GM12865 (cell line): ENCODE measurements at regions not wholly inside any gene's neighbourhood (a gene's known extent, or its start where the extent isn't known, plus 50 kb on each side); places are given as distances from the start of the nearest gene placed in this dataset.
"Not testable (repeated sequence)": the region's sequence is repeated elsewhere in the genome, so short reads cannot be mapped to it uniquely, and the experiment has no call there.

ENCODE experiments used
- DNase-seq: peaks from one replicate; pipeline ENCODE4 v3.0.0; 2010; ENCODE audit warnings: low read depth
- H3K4me3 ChIP-seq: 2 replicates; pipeline ENCODE4 v1.5.1; 2011; ENCODE audit warnings: mild to moderate bottlenecking, low read depth, low read length, control low read depth
- CTCF ChIP-seq: IDR thresholded peaks from 2 replicates; pipeline ENCODE4 v1.5.1; 2011; ENCODE audit warnings: low read length, control low read depth, low read depth, inconsistent platforms; ENCODE audit not compliant: insufficient read depth; ENCODE audit errors: missing control alignments

- TF ChIP-seq CTCF = no peak
- no peak overlapping the region for H3K4me3 ChIP-seq
- DNase-seq = no peak
Observed at GRCh38 chr11:69877235-69877634, 58.0 kb upstream of the FGF3 start.

- not testable (repeated sequence) for H3K4me3 ChIP-seq, DNase-seq
Observed at GRCh38 chr11:69877704-69878103, 58.5 kb upstream of the FGF3 start.

- DNase-seq = no peak
- no peak overlapping the region for H3K4me3 ChIP-seq
- TF ChIP-seq CTCF = no peak
Observed at GRCh38 chr11:69878144-69878883, 59.1 kb upstream of the FGF3 start.

DNA sequence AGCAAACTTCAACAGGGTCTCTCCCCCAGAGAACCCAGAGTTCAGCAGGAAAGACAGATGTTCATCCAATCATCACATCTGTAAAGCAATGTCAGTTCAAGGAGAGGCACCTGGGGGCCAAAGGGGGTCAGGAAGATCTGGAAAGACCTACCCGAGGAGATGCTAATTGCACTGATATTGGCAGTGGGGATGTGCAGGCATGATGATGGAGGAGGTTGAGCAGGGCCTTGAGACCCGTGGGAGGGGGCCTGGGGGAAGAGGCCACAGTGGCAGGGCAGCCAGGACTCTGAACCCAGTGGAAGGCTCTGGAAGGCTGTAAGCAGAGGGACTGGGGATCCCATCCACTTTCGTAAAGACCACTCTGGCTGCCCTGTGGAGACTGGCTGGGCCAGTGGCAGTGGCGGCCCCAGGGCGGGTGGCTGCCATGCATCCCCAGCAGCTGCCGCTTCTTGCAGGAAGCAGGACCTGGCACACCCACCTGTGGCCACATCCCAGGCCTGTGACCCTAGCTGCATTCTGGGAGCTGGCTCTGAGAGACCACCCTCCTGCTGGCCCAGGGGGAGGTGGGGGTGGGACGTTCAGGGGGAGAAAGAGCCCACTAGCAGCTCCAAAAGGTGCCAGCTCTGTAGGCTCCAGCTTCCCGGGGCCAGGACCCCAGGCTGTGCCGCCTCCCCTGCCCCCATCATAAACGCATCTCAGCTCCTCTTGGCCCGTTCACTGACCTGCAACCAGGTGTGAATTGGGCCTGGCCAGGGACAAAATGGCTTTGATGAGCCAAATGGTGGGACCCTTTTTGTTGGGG lies 59.9 kb upstream of the FGF3 start:
- DNase-seq = no peak

GRCh38 chr11:69879729-69880005 lies 60.5 kb upstream of the FGF3 start:
- no peak overlapping the region for H3K4me3 ChIP-seq
- TF ChIP-seq CTCF = no peak
- no peak for DNase-seq

More for the DNA sequence above, 59.9 kb upstream of the FGF3 start:
- no peak for TF ChIP-seq CTCF
- H3K4me3 ChIP-seq = no peak overlapping the region

- no peak for DNase-seq
- no peak overlapping the region for H3K4me3 ChIP-seq
- TF ChIP-seq CTCF = no peak
Observed at GRCh38 chr11:69880041-69880825, 61.0 kb upstream of the FGF3 start.

- TF ChIP-seq CTCF = no peak
Observed at GRCh38 chr11:69880826-69881445, 61.7 kb upstream of the FGF3 start.

More at GRCh38 chr11:69880826-69881445, 61.7 kb upstream of the FGF3 start:
- H3K4me3 ChIP-seq = no peak overlapping the region
- no peak for DNase-seq
